Activated B cell treated with CpG ODN at 0.5 μM for 24 hours (primary cell): ENCODE measurements at regions not wholly inside any gene's neighbourhood (a gene's known extent, or its start where the extent isn't known, plus 50 kb on each side); places are given as distances from the start of the nearest gene placed in this dataset.

Experiments used
- ATAC-seq: fragments of 200-7000 bp; cut with Tn5 transposase; one replicate; pipeline ENCODE4 v1.10.0; 2021; ENCODE audit warnings: low read depth, mild to moderate bottlenecking, moderate library complexity
- CTCF ChIA-PET: fragments of 350-600 bp; sonication (Branson Sonifier 250); formaldehyde crosslinking; loops from one replicate; lab custom pipeline; 2021; ENCODE audit warnings: antibody characterized with exemption; lab: Charles Lee
- POLR2A ChIA-PET: fragments of 350-600 bp; sonication (Branson Sonifier 250); formaldehyde crosslinking; loops from one replicate; lab custom pipeline; 2021; ENCODE audit warnings: antibody characterized with exemption; lab: Charles Lee
- DNase-seq: peaks from one replicate; pipeline ENCODE4 v3.0.0; 2022
- H3K27ac Mint-ChIP-seq: one replicate; pipeline ENCODE4 v1.8.0; 2020; ENCODE audit warnings: mixed read lengths
- H3K27me3 Mint-ChIP-seq: one replicate; pipeline ENCODE4 v1.8.0; 2021; ENCODE audit warnings: mixed read lengths
- H3K36me3 Mint-ChIP-seq: one replicate; pipeline ENCODE4 v1.8.0; 2021; ENCODE audit warnings: low read depth, mixed read lengths
- H3K4me1 Mint-ChIP-seq: one replicate; pipeline ENCODE4 v1.8.0; 2021; ENCODE audit warnings: mixed read lengths
- H3K4me3 Mint-ChIP-seq: one replicate; pipeline ENCODE4 v1.8.0; 2020; ENCODE audit warnings: mild to moderate bottlenecking, mixed read lengths
- H3K9me3 Mint-ChIP-seq: one replicate; pipeline ENCODE4 v1.8.0; 2020; ENCODE audit warnings: mixed read lengths
- CTCF ChIP-seq: fragments of 200-600 bp; IDR thresholded peaks from one replicate; pipeline ENCODE4 v1.8.0; 2022; ENCODE audit warnings: antibody characterized with exemption, mild to moderate bottlenecking
- intact Hi-C: fragments of 100-400 bp; cut with micrococcal nuclease; formaldehyde crosslinking; loops from one replicate; pipeline ENCODE4 v1.15.1; 2024

DNA sequence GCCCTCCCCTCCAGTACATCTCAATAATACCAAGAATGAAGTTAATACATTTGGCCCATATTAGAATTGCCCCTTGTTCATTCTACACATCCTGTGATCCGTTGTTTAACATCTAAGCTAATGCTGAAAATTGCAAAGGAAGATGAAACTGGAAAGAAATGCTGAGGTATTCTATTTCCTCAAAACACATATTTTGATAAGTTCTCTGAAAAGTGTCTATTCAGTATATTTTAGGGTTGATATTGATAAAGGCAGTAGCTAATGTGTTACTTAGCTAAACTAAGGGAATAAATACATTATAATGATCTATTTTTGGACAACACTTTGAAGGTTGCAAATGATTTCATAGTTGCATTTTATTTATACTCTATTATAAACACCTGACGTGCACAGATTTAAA is 702.6 kb upstream of the ROBO1 start:
- Mint-ChIP-seq H3K27ac (no peak overlapping the region), H3K36me3 (no peaks in the 10 kb centered on the region), H3K27me3 (no peaks in the 10 kb centered on the region), H3K4me3 (no peak overlapping the region), H3K9me3 (peaks cover 7% of the 10 kb centered on the region), H3K4me1 (no peaks in the 10 kb centered on the region)
- TF ChIP-seq CTCF, result no peak
- no peak for ATAC-seq
- no peak for DNase-seq
- intact Hi-C loops, result no loop called here
- CTCF ChIA-PET, result no interaction called here
- POLR2A ChIA-PET, result no interaction called here

DNA sequence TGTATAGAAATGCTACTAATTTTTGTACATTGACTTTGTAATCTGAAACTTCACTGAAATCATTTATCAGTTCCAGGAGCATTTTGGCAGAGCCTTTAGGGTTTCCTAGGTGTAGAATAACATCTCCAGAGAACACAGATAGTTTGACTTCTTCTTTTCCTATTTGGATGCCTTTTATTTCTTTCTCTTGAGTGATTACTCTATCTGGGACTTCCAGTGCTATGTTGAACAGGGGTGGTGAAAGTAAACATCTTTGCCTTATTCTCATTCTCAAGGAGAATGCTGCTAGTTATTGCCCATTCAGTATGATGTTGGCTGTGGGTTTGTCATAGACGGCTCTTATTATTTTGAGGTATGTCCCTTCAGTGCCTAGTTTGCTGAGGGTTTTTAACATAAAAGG is 697.9 kb upstream of the ROBO1 start:
- H3K9me3 Mint-ChIP-seq, result peaks cover 11% of the 10 kb centered on the region
- CTCF ChIA-PET, result no interaction called here
- ATAC-seq (no peak), DNase-seq (no peak)
- no peaks in the 10 kb centered on the region for H3K27me3 Mint-ChIP-seq
- no peak for TF ChIP-seq CTCF
- no peak overlapping the region for H3K27ac Mint-ChIP-seq
- intact Hi-C loops, result no loop called here
- POLR2A ChIA-PET, result no interaction called here
- H3K36me3 Mint-ChIP-seq, result no peaks in the 10 kb centered on the region
- H3K4me3 Mint-ChIP-seq, result no peak overlapping the region
- no peaks in the 10 kb centered on the region for H3K4me1 Mint-ChIP-seq

- no peaks in the 10 kb centered on the region for H3K36me3 Mint-ChIP-seq
- no peaks in the 10 kb centered on the region for H3K9me3 Mint-ChIP-seq
- intact Hi-C loops, result no loop called here
- no peak overlapping the region for H3K4me3 Mint-ChIP-seq
- H3K27me3 Mint-ChIP-seq, result no peaks in the 10 kb centered on the region
- ATAC-seq (no peak), DNase-seq (no peak)
- H3K27ac Mint-ChIP-seq, result no peak overlapping the region
- POLR2A ChIA-PET, result no interaction called here
- TF ChIP-seq CTCF, result no peak
- CTCF ChIA-PET, result no interaction called here
- H3K4me1 Mint-ChIP-seq, result no peaks in the 10 kb centered on the region
Observed at GRCh38 chr3:80451393-80451792, 683.6 kb upstream of the ROBO1 start.

DNA sequence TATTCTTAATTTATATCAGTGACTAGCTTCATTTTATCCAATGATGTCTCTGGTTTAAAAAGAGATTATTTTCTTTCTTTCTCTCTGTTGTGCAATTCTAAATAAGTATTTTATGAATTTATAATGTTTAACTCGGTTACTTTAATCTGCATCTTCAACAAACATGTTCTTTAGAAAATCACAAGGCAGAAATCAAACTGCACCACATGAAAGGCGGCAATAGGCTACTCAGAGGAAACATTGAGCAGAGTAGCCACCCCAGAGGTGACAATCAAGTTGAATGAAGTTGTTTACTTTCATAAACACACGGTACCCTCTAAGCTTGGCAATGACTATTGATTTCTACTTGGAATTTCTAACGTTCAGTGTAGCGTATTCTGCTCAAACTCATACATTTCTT is 677.8 kb upstream of the ROBO1 start:
- H3K36me3 Mint-ChIP-seq, result no peaks in the 10 kb centered on the region
- ATAC-seq (no peak), DNase-seq (no peak)
- no peak for TF ChIP-seq CTCF
- H3K4me3 Mint-ChIP-seq, result no peak overlapping the region
- intact Hi-C loops, result no loop called here
- H3K4me1 Mint-ChIP-seq, result no peaks in the 10 kb centered on the region
- H3K27me3 Mint-ChIP-seq, result no peaks in the 10 kb centered on the region
- H3K27ac Mint-ChIP-seq, result no peak overlapping the region
- ChIA-PET POLR2A (no interaction called here), CTCF (no interaction called here)
- peaks cover 5% of the 10 kb centered on the region for H3K9me3 Mint-ChIP-seq

DNA sequence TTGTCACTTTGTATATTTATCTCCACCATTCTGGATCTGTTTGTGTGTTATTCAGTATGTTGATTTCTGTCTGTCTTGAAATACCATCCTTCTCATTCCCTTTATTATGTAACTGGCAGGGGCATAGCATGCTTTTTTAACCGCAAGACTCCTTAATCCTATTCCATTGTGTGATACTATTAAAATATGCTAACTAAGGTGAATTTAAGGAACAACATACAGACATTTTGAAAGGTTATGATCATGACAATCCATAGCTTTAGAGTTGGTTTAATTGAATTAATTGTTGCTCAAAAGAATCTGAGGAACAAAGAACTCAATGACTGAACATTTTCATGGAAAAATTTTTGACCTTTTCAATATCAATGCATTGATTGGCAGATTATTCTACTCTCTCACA is 677.3 kb upstream of the ROBO1 start:
- Mint-ChIP-seq H3K27ac (no peak overlapping the region), H3K9me3 (peaks cover 5% of the 10 kb centered on the region), H3K4me1 (no peaks in the 10 kb centered on the region), H3K4me3 (no peak overlapping the region), H3K36me3 (no peaks in the 10 kb centered on the region), H3K27me3 (no peaks in the 10 kb centered on the region)
- intact Hi-C loops, result no loop called here
- DNase-seq, result no peak
- no peak for ATAC-seq
- no peak for TF ChIP-seq CTCF
- POLR2A ChIA-PET, result no interaction called here
- CTCF ChIA-PET, result no interaction called here
